HG02571 (cell line): ENCODE measurements at regions not wholly inside any gene's neighbourhood (a gene's known extent, or its start where the extent isn't known, plus 50 kb on each side); places are given as distances from the start of the nearest gene placed in this dataset.

Source experiments
- ATAC-seq: cut with Tn5 transposase; IDR thresholded peaks from one replicate; pipeline ENCODE4 v1.9.1; 2021; ENCODE audit warnings: mild to moderate bottlenecking, moderate library complexity; ENCODE audit not compliant: unreplicated experiment

GRCh38 chr1:81446000-81446669 lies 354.6 kb upstream of the ADGRL2 start:
- no peak for ATAC-seq

- no peak for ATAC-seq
Measured at GRCh38 chr1:81443288-81443687, 357.4 kb upstream of the ADGRL2 start.

- no peak for ATAC-seq
Measured at GRCh38 chr1:81439046-81439823, 361.5 kb upstream of the ADGRL2 start.

- no peak for ATAC-seq
Measured at GRCh38 chr1:81437649-81438048, 363.1 kb upstream of the ADGRL2 start.

GRCh38 chr1:81437213-81437612 lies 363.5 kb upstream of the ADGRL2 start:
- no peak for ATAC-seq

- no peak for ATAC-seq
Measured at GRCh38 chr1:81435175-81435574, 365.6 kb upstream of the ADGRL2 start.

- ATAC-seq = no peak
Measured at GRCh38 chr1:81433676-81434075, 367.1 kb upstream of the ADGRL2 start.

- no peak for ATAC-seq
Measured at GRCh38 chr1:81432654-81433109, 368.1 kb upstream of the ADGRL2 start.

- ATAC-seq = no peak
Measured at GRCh38 chr1:81432059-81432458, 368.7 kb upstream of the ADGRL2 start.

- no peak for ATAC-seq
Measured at GRCh38 chr1:81431624-81432000, 369.1 kb upstream of the ADGRL2 start.

- ATAC-seq = peak; percentile 54
Measured at GRCh38 chr1:81430955-81431623, 369.6 kb upstream of the ADGRL2 start.

GRCh38 chr1:81430236-81430938 lies 370.3 kb upstream of the ADGRL2 start:
- no peak for ATAC-seq

GRCh38 chr1:81428998-81429397 lies 371.7 kb upstream of the ADGRL2 start:
- ATAC-seq = no peak

GRCh38 chr1:81424816-81425215 lies 375.9 kb upstream of the ADGRL2 start:
- no peak for ATAC-seq

- ATAC-seq = no peak
Measured at GRCh38 chr1:81424061-81424460, 376.7 kb upstream of the ADGRL2 start.

- peak; percentile 61 for ATAC-seq
Measured at GRCh38 chr1:81420760-81421159, 380.0 kb upstream of the ADGRL2 start.

GRCh38 chr1:81414488-81415015 lies 386.2 kb upstream of the ADGRL2 start:
- ATAC-seq = peak; percentile 96

- ATAC-seq = no peak
Measured at GRCh38 chr1:81412954-81413353, 387.8 kb upstream of the ADGRL2 start.

- ATAC-seq = no peak
Measured at GRCh38 chr1:81410941-81411340, 389.8 kb upstream of the ADGRL2 start.

GRCh38 chr1:81410351-81410750 lies 390.4 kb upstream of the ADGRL2 start:
- no peak for ATAC-seq

GRCh38 chr1:81409780-81410274 lies 390.9 kb upstream of the ADGRL2 start:
- ATAC-seq = no peak
